ENCODE measurements at regions not wholly inside any gene's neighbourhood (a gene's known extent, or its start where the extent isn't known, plus 50 kb on each side); places are given as distances from the start of the nearest gene placed in this dataset.

DNA sequence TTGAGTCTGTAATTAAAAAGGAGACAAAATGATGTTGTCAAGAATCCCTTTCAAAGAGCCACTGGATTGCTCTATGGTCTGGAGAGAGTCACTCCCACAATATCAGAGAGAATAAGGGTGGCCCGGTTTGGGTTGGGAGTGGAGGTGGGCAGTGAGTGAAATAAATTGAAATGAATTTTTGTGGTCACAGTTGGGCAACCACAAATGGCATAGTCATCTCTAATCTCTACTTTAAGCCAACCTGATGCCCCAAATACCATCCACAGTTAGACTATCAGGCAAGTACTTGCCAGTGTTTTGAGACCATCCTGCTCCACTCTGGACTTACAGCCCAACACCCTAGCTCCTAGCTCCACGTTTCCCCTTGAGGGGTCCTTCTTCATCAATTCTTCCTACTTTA, 559.7 kb downstream of the BCL11A start:
- H3K9ac ChIP-seq (ENCODE audit: low read length), result no peak overlapping the region
- H3K27ac ChIP-seq (ENCODE audit: low read depth, low read length), result no peak overlapping the region
- H3K27me3 ChIP-seq (ENCODE audit: control insufficient read depth, insufficient read depth, low read length), result no peaks in the 10 kb centered on the region
- H3K4me1 ChIP-seq (ENCODE audit: control insufficient read depth, insufficient read depth, low read length), result no peaks in the 10 kb centered on the region
- H3K36me3 ChIP-seq (ENCODE audit: control insufficient read depth, insufficient read depth, low read length), result no peaks in the 10 kb centered on the region
- H3K4me3 ChIP-seq (ENCODE audit: low read length), result no peak overlapping the region

- no peaks in the 10 kb centered on the region for H3K36me3 ChIP-seq (ENCODE audit: control insufficient read depth, insufficient read depth, low read length)
- no peaks in the 10 kb centered on the region for H3K27me3 ChIP-seq (ENCODE audit: control insufficient read depth, insufficient read depth, low read length)
- no peaks in the 10 kb centered on the region for H3K4me1 ChIP-seq (ENCODE audit: control insufficient read depth, insufficient read depth, low read length)
- no peak overlapping the region for H3K9ac ChIP-seq (ENCODE audit: low read length)
- H3K4me3 ChIP-seq (ENCODE audit: low read length), result no peak overlapping the region
- H3K27ac ChIP-seq (ENCODE audit: low read depth, low read length), result no peak overlapping the region
Measured at GRCh38 chr2:59988341-59988740, 565.1 kb downstream of the BCL11A start.

- Histone ChIP-seq H3K4me1 (ENCODE audit: control insufficient read depth, insufficient read depth, low read length) (no peaks in the 10 kb centered on the region), H3K27me3 (ENCODE audit: control insufficient read depth, insufficient read depth, low read length) (no peaks in the 10 kb centered on the region), H3K36me3 (ENCODE audit: control insufficient read depth, insufficient read depth, low read length) (no peaks in the 10 kb centered on the region)
Measured at GRCh38 chr2:59986511-59986910, 566.9 kb downstream of the BCL11A start.

DNA sequence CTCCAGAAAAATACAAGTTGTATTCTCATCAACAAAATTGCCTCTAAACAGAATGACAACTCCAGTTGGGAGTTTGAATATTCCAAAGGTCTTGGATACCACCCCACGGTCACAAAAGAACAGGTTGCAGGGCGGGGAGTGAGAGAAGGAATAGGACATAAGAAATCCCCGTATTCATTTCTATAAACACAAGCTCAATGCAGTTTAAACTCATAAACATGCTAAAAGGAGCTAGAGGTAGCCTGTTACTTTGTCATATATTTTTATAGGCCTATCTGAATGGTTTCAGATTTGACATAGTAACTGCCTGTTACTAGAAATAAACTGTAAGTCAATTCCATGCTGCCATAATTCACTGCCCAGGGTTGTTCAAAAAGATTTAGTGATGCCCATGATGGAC, 567.5 kb downstream of the BCL11A start:
- Histone ChIP-seq H3K4me3 (ENCODE audit: low read length) (no peak overlapping the region), H3K4me1 (ENCODE audit: control insufficient read depth, insufficient read depth, low read length) (no peaks in the 10 kb centered on the region), H3K9ac (ENCODE audit: low read length) (no peak overlapping the region), H3K27ac (ENCODE audit: low read depth, low read length) (no peak overlapping the region), H3K36me3 (ENCODE audit: control insufficient read depth, insufficient read depth, low read length) (no peaks in the 10 kb centered on the region), H3K27me3 (ENCODE audit: control insufficient read depth, insufficient read depth, low read length) (no peaks in the 10 kb centered on the region)

More at GRCh38 chr2:59986511-59986910, 566.9 kb downstream of the BCL11A start:
- Histone ChIP-seq H3K4me3 (ENCODE audit: low read length) (no peak overlapping the region), H3K27ac (ENCODE audit: low read depth, low read length) (no peak overlapping the region), H3K9ac (ENCODE audit: low read length) (no peak overlapping the region)

DNA sequence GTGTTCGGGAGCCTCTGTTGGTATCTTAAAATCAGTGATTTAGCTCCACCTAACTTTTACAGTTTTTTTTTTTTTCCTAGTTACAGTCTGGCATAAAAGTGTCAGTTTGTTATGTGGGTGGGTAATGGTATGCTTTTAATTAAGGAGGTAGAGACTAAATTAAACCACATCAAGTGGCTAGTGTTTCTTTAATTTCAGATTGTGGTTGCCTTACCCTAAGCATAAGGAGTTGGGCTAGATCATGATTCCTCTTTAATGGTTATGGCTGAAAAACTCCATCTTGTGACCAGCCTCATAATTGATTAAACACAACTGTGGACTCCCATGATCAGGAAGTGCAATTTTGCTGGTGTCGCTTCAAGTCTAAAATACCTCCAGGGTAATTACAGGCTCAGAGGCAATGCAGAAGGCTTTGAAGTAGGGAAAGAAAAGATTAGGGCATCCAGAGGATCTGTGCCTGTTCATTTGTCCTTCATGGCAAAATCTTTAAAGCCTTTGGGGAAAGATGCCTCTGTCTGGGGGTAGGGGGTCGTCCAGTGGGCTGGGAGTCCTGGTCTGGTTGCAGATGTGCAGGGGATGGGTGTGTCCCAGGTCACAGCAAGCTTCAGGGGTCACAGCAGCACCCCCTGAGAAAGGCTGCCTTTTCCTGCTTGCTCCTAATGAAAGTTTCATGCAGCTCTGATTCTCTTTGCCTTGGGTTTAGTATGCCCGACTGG, 579.2 kb downstream of the BCL11A start:
- Histone ChIP-seq H3K4me1 (ENCODE audit: control insufficient read depth, insufficient read depth, low read length) (no peaks in the 10 kb centered on the region), H3K36me3 (ENCODE audit: control insufficient read depth, insufficient read depth, low read length) (no peaks in the 10 kb centered on the region), H3K4me3 (ENCODE audit: low read length) (no peak overlapping the region), H3K9ac (ENCODE audit: low read length) (no peak overlapping the region), H3K27me3 (ENCODE audit: control insufficient read depth, insufficient read depth, low read length) (peaks cover 2% of the 10 kb centered on the region), H3K27ac (ENCODE audit: low read depth, low read length) (no peak overlapping the region)

- Histone ChIP-seq H3K27me3 (ENCODE audit: control insufficient read depth, insufficient read depth, low read length) (no peaks in the 10 kb centered on the region), H3K4me1 (ENCODE audit: control insufficient read depth, insufficient read depth, low read length) (no peaks in the 10 kb centered on the region), H3K9ac (ENCODE audit: low read length) (no peak overlapping the region), H3K27ac (ENCODE audit: low read depth, low read length) (no peak overlapping the region), H3K36me3 (ENCODE audit: control insufficient read depth, insufficient read depth, low read length) (no peaks in the 10 kb centered on the region), H3K4me3 (ENCODE audit: low read length) (no peak overlapping the region)
Measured at GRCh38 chr2:59969161-59969560, 584.3 kb downstream of the BCL11A start.

DNA sequence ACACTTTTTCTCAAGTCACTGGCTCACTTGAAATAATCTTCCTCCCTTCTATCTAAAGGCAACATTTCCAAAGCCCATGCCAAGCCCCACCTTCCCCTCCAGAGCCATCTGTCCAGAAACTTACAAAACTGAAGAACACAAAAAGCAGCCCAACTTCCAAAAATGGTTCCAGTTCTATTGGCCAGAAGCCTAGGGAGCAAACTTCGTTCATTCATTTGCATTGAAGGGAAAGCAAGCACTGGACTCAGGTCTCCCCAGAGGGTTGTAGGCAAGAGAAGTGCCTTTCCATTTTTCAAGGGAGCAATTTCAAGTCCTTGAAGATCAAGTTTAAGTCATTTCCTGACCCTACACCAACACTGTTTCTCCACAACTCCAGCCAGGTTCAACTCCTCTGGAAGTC, 585.0 kb downstream of the BCL11A start:
- H3K27ac ChIP-seq (ENCODE audit: low read depth, low read length), result no peak overlapping the region
- no peaks in the 10 kb centered on the region for H3K4me1 ChIP-seq (ENCODE audit: control insufficient read depth, insufficient read depth, low read length)
- no peaks in the 10 kb centered on the region for H3K27me3 ChIP-seq (ENCODE audit: control insufficient read depth, insufficient read depth, low read length)
- no peaks in the 10 kb centered on the region for H3K36me3 ChIP-seq (ENCODE audit: control insufficient read depth, insufficient read depth, low read length)
- H3K9ac ChIP-seq (ENCODE audit: low read length), result no peak overlapping the region
- no peak overlapping the region for H3K4me3 ChIP-seq (ENCODE audit: low read length)

GRCh38 chr2:59967691-59968090, 585.8 kb downstream of the BCL11A start:
- no peak overlapping the region for H3K27ac ChIP-seq (ENCODE audit: low read depth, low read length)
- H3K4me1 ChIP-seq (ENCODE audit: control insufficient read depth, insufficient read depth, low read length), result no peaks in the 10 kb centered on the region
- H3K4me3 ChIP-seq (ENCODE audit: low read length), result no peak overlapping the region
- no peak overlapping the region for H3K9ac ChIP-seq (ENCODE audit: low read length)
- H3K36me3 ChIP-seq (ENCODE audit: control insufficient read depth, insufficient read depth, low read length), result no peaks in the 10 kb centered on the region
- H3K27me3 ChIP-seq (ENCODE audit: control insufficient read depth, insufficient read depth, low read length), result no peaks in the 10 kb centered on the region

DNA sequence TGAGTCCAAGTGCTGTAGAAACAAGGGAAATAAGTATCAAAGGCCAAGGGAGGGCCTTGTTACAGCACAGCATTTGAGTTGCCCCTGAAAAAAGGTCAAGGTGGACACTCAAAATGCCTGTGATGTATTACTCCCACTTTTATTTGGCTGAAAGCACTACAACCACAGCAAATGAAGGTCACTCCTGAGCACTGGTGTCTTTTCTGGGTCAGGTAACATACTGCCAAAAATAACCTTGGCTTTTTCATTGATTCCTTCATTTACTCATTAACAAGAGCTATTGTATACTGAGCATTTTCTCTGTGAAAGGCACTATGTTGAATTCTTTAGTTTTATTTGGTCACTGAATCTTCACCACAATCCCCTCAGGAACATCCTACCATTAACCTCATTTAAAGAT, 590.3 kb downstream of the BCL11A start:
- Histone ChIP-seq H3K27ac (ENCODE audit: low read depth, low read length) (no peak overlapping the region), H3K4me3 (ENCODE audit: low read length) (no peak overlapping the region), H3K9ac (ENCODE audit: low read length) (no peak overlapping the region), H3K36me3 (ENCODE audit: control insufficient read depth, insufficient read depth, low read length) (no peaks in the 10 kb centered on the region), H3K4me1 (ENCODE audit: control insufficient read depth, insufficient read depth, low read length) (no peaks in the 10 kb centered on the region), H3K27me3 (ENCODE audit: control insufficient read depth, insufficient read depth, low read length) (no peaks in the 10 kb centered on the region)

DNA sequence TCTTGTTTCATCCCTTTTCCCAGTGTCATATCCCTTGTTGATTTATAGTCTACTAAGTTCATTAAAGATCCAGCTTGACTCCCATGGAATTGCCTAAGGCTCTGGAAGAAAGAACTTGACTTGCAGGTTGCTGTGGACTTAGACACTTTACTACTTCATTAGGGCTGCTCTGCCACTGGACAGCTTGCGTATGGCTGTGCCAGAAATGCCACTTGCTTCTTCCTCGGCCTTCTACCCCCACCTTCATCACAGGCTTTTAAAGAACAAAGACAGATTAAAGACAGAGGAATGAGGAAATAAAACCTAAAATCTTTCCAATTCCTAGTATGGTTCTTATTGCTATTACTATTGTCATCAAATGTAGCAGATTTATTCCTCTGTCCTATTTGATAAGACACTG, 591.7 kb downstream of the BCL11A start:
- no peaks in the 10 kb centered on the region for H3K4me1 ChIP-seq (ENCODE audit: control insufficient read depth, insufficient read depth, low read length)
- H3K27ac ChIP-seq (ENCODE audit: low read depth, low read length), result no peak overlapping the region
- H3K36me3 ChIP-seq (ENCODE audit: control insufficient read depth, insufficient read depth, low read length), result no peaks in the 10 kb centered on the region
- H3K9ac ChIP-seq (ENCODE audit: low read length), result no peak overlapping the region
- H3K27me3 ChIP-seq (ENCODE audit: control insufficient read depth, insufficient read depth, low read length), result no peaks in the 10 kb centered on the region
- no peak overlapping the region for H3K4me3 ChIP-seq (ENCODE audit: low read length)

GRCh38 chr2:59959944-59960343, 593.5 kb downstream of the BCL11A start:
- Histone ChIP-seq H3K36me3 (ENCODE audit: control insufficient read depth, insufficient read depth, low read length) (no peaks in the 10 kb centered on the region), H3K27ac (ENCODE audit: low read depth, low read length) (no peak overlapping the region), H3K27me3 (ENCODE audit: control insufficient read depth, insufficient read depth, low read length) (no peaks in the 10 kb centered on the region), H3K4me1 (ENCODE audit: control insufficient read depth, insufficient read depth, low read length) (no peaks in the 10 kb centered on the region), H3K4me3 (ENCODE audit: low read length) (no peak overlapping the region), H3K9ac (ENCODE audit: low read length) (no peak overlapping the region)

GRCh38 chr2:59957504-59957903, 596.0 kb downstream of the BCL11A start:
- H3K27me3 ChIP-seq (ENCODE audit: control insufficient read depth, insufficient read depth, low read length), result no peaks in the 10 kb centered on the region
- no peak overlapping the region for H3K4me3 ChIP-seq (ENCODE audit: low read length)
- H3K27ac ChIP-seq (ENCODE audit: low read depth, low read length), result no peak overlapping the region
- no peaks in the 10 kb centered on the region for H3K36me3 ChIP-seq (ENCODE audit: control insufficient read depth, insufficient read depth, low read length)
- H3K9ac ChIP-seq (ENCODE audit: low read length), result no peak overlapping the region
- H3K4me1 ChIP-seq (ENCODE audit: control insufficient read depth, insufficient read depth, low read length), result no peaks in the 10 kb centered on the region

- Histone ChIP-seq H3K27me3 (ENCODE audit: control insufficient read depth, insufficient read depth, low read length) (no peaks in the 10 kb centered on the region), H3K27ac (ENCODE audit: low read depth, low read length) (no peak overlapping the region), H3K4me3 (ENCODE audit: low read length) (no peak overlapping the region), H3K4me1 (ENCODE audit: control insufficient read depth, insufficient read depth, low read length) (no peaks in the 10 kb centered on the region), H3K36me3 (ENCODE audit: control insufficient read depth, insufficient read depth, low read length) (no peaks in the 10 kb centered on the region), H3K9ac (ENCODE audit: low read length) (no peak overlapping the region)
Measured at GRCh38 chr2:59956981-59957380, 596.5 kb downstream of the BCL11A start.

Data from rectal smooth muscle tissue (tissue), 1 donor.